ENCODE measurements at regions not wholly inside any gene's neighbourhood (a gene's known extent, or its start where the extent isn't known, plus 50 kb on each side); places are given as distances from the start of the nearest gene placed in this dataset.
"Not testable (repeated sequence)": the region's sequence is repeated elsewhere in the genome, so short reads cannot be mapped to it uniquely, and the experiment has no call there.

- TF ChIP-seq POLR2AphosphoS5, CTCF (IDR thresholded peaks at IDR 0.05): not testable (repeated sequence)
Observed at GRCh38 chr21:23548924-23549323, 2058.4 kb downstream of the MRPL39 start.
